Immature natural killer cell (primary cell): ENCODE measurements at regions not wholly inside any gene's neighbourhood (a gene's known extent, or its start where the extent isn't known, plus 50 kb on each side); places are given as distances from the start of the nearest gene placed in this dataset.
"Not testable (repeated sequence)": the region's sequence is repeated elsewhere in the genome, so short reads cannot be mapped to it uniquely, and the experiment has no call there.

Experiments
- DNase-seq, 3 donors: peaks; one replicate each; pipeline ENCODE4 v3.0.0; 2022; ENCODE audit warnings: mixed read lengths in 1 of 3
- H3K27ac Mint-ChIP-seq, 6 donors: one replicate each; pipeline ENCODE4 v1.8.0; 2020; ENCODE audit warnings: mixed read lengths in 6 of 6, mild to moderate bottlenecking in 5 of 6, inconsistent platforms in 4 of 6, moderate library complexity in 3 of 6
- H3K27me3 Mint-ChIP-seq, 3 donors: one replicate each; pipeline ENCODE4 v1.8.0; 2020 to 2021; ENCODE audit warnings: low read depth in 3 of 3, mild to moderate bottlenecking in 3 of 3, mixed read lengths in 3 of 3, moderate library complexity in 3 of 3, inconsistent platforms in 1 of 3
- H3K36me3 Mint-ChIP-seq, 3 donors: one replicate each; pipeline ENCODE4 v1.8.0; 2020; ENCODE audit warnings: mixed read lengths in 3 of 3, inconsistent platforms in 2 of 3, mild to moderate bottlenecking in 2 of 3
- H3K4me1 Mint-ChIP-seq, 2 donors: one replicate each; pipeline ENCODE4 v1.8.0; 2020; ENCODE audit warnings: inconsistent platforms in 2 of 2, mild to moderate bottlenecking in 2 of 2, mixed read lengths in 2 of 2, moderate library complexity in 1 of 2
- H3K4me3 Mint-ChIP-seq, 5 donors: one replicate each; pipeline ENCODE4 v1.8.0; 2020; ENCODE audit warnings: mild to moderate bottlenecking in 5 of 5, mixed read lengths in 5 of 5, inconsistent platforms in 3 of 5, moderate library complexity in 3 of 5
- H3K9me3 Mint-ChIP-seq, 6 donors: one replicate each; pipeline ENCODE4 v1.8.0; 2020; ENCODE audit warnings: mild to moderate bottlenecking in 6 of 6, mixed read lengths in 6 of 6, inconsistent platforms in 4 of 6, moderate library complexity in 3 of 6

GRCh38 chr7:27032839-27033238, 63.0 kb downstream of the HOXA1 start:
- Mint-ChIP-seq H3K27ac (peak overlapping the region in 3 of 6 donors; percentile 38 to 82 (median 52)), H3K9me3 (no peaks in the 10 kb centered on the region), H3K4me1 (peaks cover 16 to 20% of the 10 kb centered on the region in 2 donors), H3K36me3 (no peaks in the 10 kb centered on the region), H3K4me3 (no peak overlapping the region), H3K27me3 (peaks cover 0 to under 1% (median 0%) of the 10 kb centered on the region in 3 donors)
- no peak for DNase-seq

GRCh38 chr7:27031289-27032172, 64.3 kb downstream of the HOXA1 start:
- H3K27me3 Mint-ChIP-seq, result no peaks in the 10 kb centered on the region
- peak overlapping the region; percentile 7 to 66 (median 56) for H3K4me3 Mint-ChIP-seq
- H3K4me1 Mint-ChIP-seq, result peaks cover 16 to 20% of the 10 kb centered on the region in 2 donors
- peak in 2 of 3 donors; percentile 2 to 17 for DNase-seq
- H3K9me3 Mint-ChIP-seq, result no peaks in the 10 kb centered on the region
- H3K27ac Mint-ChIP-seq, result peak overlapping the region; percentile 52 to 91 (median 82)
- no peaks in the 10 kb centered on the region for H3K36me3 Mint-ChIP-seq

- H3K9me3 Mint-ChIP-seq, result no peaks in the 10 kb centered on the region
- H3K27me3 Mint-ChIP-seq, result no peaks in the 10 kb centered on the region
- no peak overlapping the region for H3K4me3 Mint-ChIP-seq
- H3K27ac Mint-ChIP-seq, result peak overlapping the region in 4 of 6 donors; percentile 3 to 81 (median 66)
- H3K4me1 Mint-ChIP-seq, result peaks cover 16 to 20% of the 10 kb centered on the region in 2 donors
- no peaks in the 10 kb centered on the region for H3K36me3 Mint-ChIP-seq
- no peak for DNase-seq
Measured at GRCh38 chr7:27030393-27031050, 65.3 kb downstream of the HOXA1 start.

GRCh38 chr7:27025270-27025669, 70.5 kb downstream of the HOXA1 start:
- H3K4me1 Mint-ChIP-seq, result no peaks in the 10 kb centered on the region
- no peak overlapping the region for H3K4me3 Mint-ChIP-seq
- H3K27ac Mint-ChIP-seq, result no peak overlapping the region
- peaks cover 0 to 3% (median 1%) of the 10 kb centered on the region in 3 donors for H3K27me3 Mint-ChIP-seq
- H3K9me3 Mint-ChIP-seq, result peaks cover 0 to 3% (median 0%) of the 10 kb centered on the region in 6 donors
- peaks cover 0 to 3% (median 0%) of the 10 kb centered on the region in 3 donors for H3K36me3 Mint-ChIP-seq
- no peak for DNase-seq

GRCh38 chr7:27010068-27010467, 85.7 kb downstream of the HOXA1 start:
- no peak overlapping the region for H3K4me3 Mint-ChIP-seq
- no peaks in the 10 kb centered on the region for H3K4me1 Mint-ChIP-seq
- peaks cover 0 to 16% (median 0%) of the 10 kb centered on the region in 3 donors for H3K36me3 Mint-ChIP-seq
- no peak for DNase-seq
- H3K9me3 Mint-ChIP-seq, result peaks cover 7 to 24% (median 14%) of the 10 kb centered on the region in 6 donors
- H3K27ac Mint-ChIP-seq, result no peak overlapping the region
- H3K27me3 Mint-ChIP-seq, result peaks cover 3 to 22% (median 7%) of the 10 kb centered on the region in 3 donors

GRCh38 chr7:27000496-27000895, 95.3 kb downstream of the HOXA1 start:
- H3K27me3 Mint-ChIP-seq, result peaks cover 0 to 12% (median 6%) of the 10 kb centered on the region in 3 donors
- H3K36me3 Mint-ChIP-seq, result no peaks in the 10 kb centered on the region

GRCh38 chr7:26998284-26998683, 97.5 kb downstream of the HOXA1 start:
- H3K4me1 Mint-ChIP-seq, H3K27ac Mint-ChIP-seq, H3K9me3 Mint-ChIP-seq, DNase-seq, H3K27me3 Mint-ChIP-seq, H3K36me3 Mint-ChIP-seq, H3K4me3 Mint-ChIP-seq: not testable (repeated sequence)

More at GRCh38 chr7:27000496-27000895, 95.3 kb downstream of the HOXA1 start:
- Mint-ChIP-seq H3K27ac (no peak overlapping the region), H3K9me3 (peaks cover 0 to 11% (median under 1%) of the 10 kb centered on the region in 6 donors), H3K4me3 (no peak overlapping the region), H3K4me1 (no peaks in the 10 kb centered on the region)
- no peak for DNase-seq

- Mint-ChIP-seq H3K4me1 (no peaks in the 10 kb centered on the region), H3K27me3 (peaks cover 0 to 5% (median 2%) of the 10 kb centered on the region in 3 donors), H3K36me3 (no peaks in the 10 kb centered on the region), H3K27ac (no peak overlapping the region), H3K4me3 (no peak overlapping the region), H3K9me3 (peaks cover 0 to 5% (median 0%) of the 10 kb centered on the region in 6 donors)
- DNase-seq, result no peak
Measured at GRCh38 chr7:26995666-26996065, 100.1 kb downstream of the HOXA1 start.

- Mint-ChIP-seq H3K27me3 (peaks cover 0 to 3% (median 2%) of the 10 kb centered on the region in 3 donors), H3K4me1 (no peaks in the 10 kb centered on the region), H3K36me3 (no peaks in the 10 kb centered on the region), H3K4me3 (no peak overlapping the region), H3K9me3 (peaks cover 0 to 5% (median 0%) of the 10 kb centered on the region in 6 donors), H3K27ac (no peak overlapping the region)
- no peak for DNase-seq
Measured at GRCh38 chr7:26993816-26994810, 101.7 kb downstream of the HOXA1 start.

GRCh38 chr7:26992670-26993069, 103.1 kb downstream of the HOXA1 start:
- Mint-ChIP-seq H3K4me1 (no peaks in the 10 kb centered on the region), H3K27ac (no peak overlapping the region), H3K4me3 (no peak overlapping the region), H3K36me3 (no peaks in the 10 kb centered on the region), H3K9me3 (no peaks in the 10 kb centered on the region), H3K27me3 (peaks cover 0 to 3% (median 0%) of the 10 kb centered on the region in 3 donors)
- DNase-seq, result no peak

- Mint-ChIP-seq H3K36me3 (no peaks in the 10 kb centered on the region), H3K9me3 (no peaks in the 10 kb centered on the region), H3K27me3 (peaks cover 0 to 3% (median 0%) of the 10 kb centered on the region in 3 donors), H3K27ac (no peak overlapping the region), H3K4me3 (no peak overlapping the region), H3K4me1 (no peaks in the 10 kb centered on the region)
- DNase-seq, result no peak
Measured at GRCh38 chr7:26991796-26992195, 104.0 kb downstream of the HOXA1 start.

GRCh38 chr7:26989897-26990670, 105.7 kb downstream of the HOXA1 start:
- Mint-ChIP-seq H3K27me3 (peaks cover 0 to 2% (median 0%) of the 10 kb centered on the region in 3 donors), H3K9me3 (no peaks in the 10 kb centered on the region), H3K27ac (no peak overlapping the region), H3K4me3 (no peak overlapping the region), H3K4me1 (no peaks in the 10 kb centered on the region), H3K36me3 (no peaks in the 10 kb centered on the region)
- DNase-seq, result no peak
